OCI-LY7 (cell line): ENCODE measurements at regions not wholly inside any gene's neighbourhood (a gene's known extent, or its start where the extent isn't known, plus 50 kb on each side); places are given as distances from the start of the nearest gene placed in this dataset.

Source experiments
- CTCF ChIP-seq: fragments of 200-600 bp; sonication (generic); conservative IDR thresholded peaks from 2 replicates; pipeline ENCODE4 v1.5.1; 2014; ENCODE audit warnings: mild to moderate bottlenecking, antibody characterized with exemption, low read length, moderate library complexity, mixed read lengths
- EZH2phosphoT487 ChIP-seq: fragments of 200-600 bp; sonication (generic); IDR thresholded peaks from 2 replicates; pipeline ENCODE4 v1.6.1; 2018; ENCODE audit warnings: low read depth, borderline replicate concordance, mild to moderate bottlenecking, mixed run types, antibody characterized with exemption, low read length, moderate library complexity, mixed read lengths

- TF ChIP-seq CTCF (no peak), EZH2phosphoT487 (no peak)
These were observed 116.7 kb upstream of the MYL2 start for GRCh38 chr12:111037047-111037446.
